ENCODE measurements at regions not wholly inside any gene's neighbourhood (a gene's known extent, or its start where the extent isn't known, plus 50 kb on each side); places are given as distances from the start of the nearest gene placed in this dataset.

GRCh38 chr3:103585809-103586208 lies 1151.0 kb downstream of the ZPLD1 start:
- ChIA-PET CTCF (no interaction called here), POLR2A (no interaction called here)
- TF ChIP-seq CTCF (IDR thresholded peaks at IDR 0.05; ENCODE audit: control extremely low read depth, extremely low read depth, low read depth, missing control alignments) = no peak
- no peak for DNase-seq (ENCODE audit: extremely low spot score)

GRCh38 chr3:103589770-103590169 lies 1155.0 kb downstream of the ZPLD1 start:
- ChIA-PET CTCF (no interaction called here), POLR2A (no interaction called here)
- no peak for DNase-seq (ENCODE audit: extremely low spot score)
- no peak for TF ChIP-seq CTCF (IDR thresholded peaks at IDR 0.05; ENCODE audit: control extremely low read depth, extremely low read depth, low read depth, missing control alignments)

- no peak for TF ChIP-seq CTCF (IDR thresholded peaks at IDR 0.05; ENCODE audit: control extremely low read depth, extremely low read depth, low read depth, missing control alignments)
- DNase-seq (ENCODE audit: extremely low spot score) = no peak
- POLR2A ChIA-PET = no interaction called here
- CTCF ChIA-PET = no interaction called here
Measured at GRCh38 chr3:103600844-103601243, 1166.0 kb downstream of the ZPLD1 start.

GRCh38 chr3:103601666-103602065 lies 1166.9 kb downstream of the ZPLD1 start:
- POLR2A ChIA-PET = no interaction called here
- CTCF ChIA-PET = no interaction called here
- no peak for TF ChIP-seq CTCF (IDR thresholded peaks at IDR 0.05; ENCODE audit: control extremely low read depth, extremely low read depth, low read depth, missing control alignments)

GRCh38 chr3:103609472-103609871 lies 1174.7 kb downstream of the ZPLD1 start:
- ChIA-PET CTCF (interaction anchor here (1.0 kb wide), 1 partner anchor 9 kb away, joined by 3 read pairs; no protein-coding TSS in a partner anchor), POLR2A (no interaction called here)
- no peak for DNase-seq (ENCODE audit: extremely low spot score)
- no peak for TF ChIP-seq CTCF (IDR thresholded peaks at IDR 0.05; ENCODE audit: control extremely low read depth, extremely low read depth, low read depth, missing control alignments)

More at GRCh38 chr3:103601666-103602065, 1166.9 kb downstream of the ZPLD1 start:
- no peak for DNase-seq (ENCODE audit: extremely low spot score)

- no peak for DNase-seq (ENCODE audit: extremely low spot score)
- POLR2A ChIA-PET = no interaction called here
- no peak for TF ChIP-seq CTCF (IDR thresholded peaks at IDR 0.05; ENCODE audit: control extremely low read depth, extremely low read depth, low read depth, missing control alignments)
- CTCF ChIA-PET = no interaction called here
Measured at GRCh38 chr3:103613397-103614156, 1178.8 kb downstream of the ZPLD1 start.

All from GM10248 (cell line).